ENCODE measurements at regions not wholly inside any gene's neighbourhood (a gene's known extent, or its start where the extent isn't known, plus 50 kb on each side); places are given as distances from the start of the nearest gene placed in this dataset.

GRCh38 chr13:81302125-81302524 is 961.2 kb upstream of the SPRY2 start:
- TF ChIP-seq CTCF (IDR thresholded peaks at IDR 0.05) = no peak
- TF ChIP-seq EP300 (IDR thresholded peaks at IDR 0.05) = no peak
- no peak for TF ChIP-seq POLR2A (IDR thresholded peaks at IDR 0.05)

Data from upper lobe of left lung (tissue), 4 donors.